HG02610 (cell line): ENCODE measurements at regions not wholly inside any gene's neighbourhood (a gene's known extent, or its start where the extent isn't known, plus 50 kb on each side); places are given as distances from the start of the nearest gene placed in this dataset.
A peak's percentile ranks its signal among the peaks of the same experiment; 100 is the strongest.

Experiments
- ATAC-seq: cut with Tn5 transposase; IDR thresholded peaks from one replicate; pipeline ENCODE4 v1.9.1; 2021; ENCODE audit warnings: mild to moderate bottlenecking, moderate library complexity; ENCODE audit not compliant: unreplicated experiment

DNA sequence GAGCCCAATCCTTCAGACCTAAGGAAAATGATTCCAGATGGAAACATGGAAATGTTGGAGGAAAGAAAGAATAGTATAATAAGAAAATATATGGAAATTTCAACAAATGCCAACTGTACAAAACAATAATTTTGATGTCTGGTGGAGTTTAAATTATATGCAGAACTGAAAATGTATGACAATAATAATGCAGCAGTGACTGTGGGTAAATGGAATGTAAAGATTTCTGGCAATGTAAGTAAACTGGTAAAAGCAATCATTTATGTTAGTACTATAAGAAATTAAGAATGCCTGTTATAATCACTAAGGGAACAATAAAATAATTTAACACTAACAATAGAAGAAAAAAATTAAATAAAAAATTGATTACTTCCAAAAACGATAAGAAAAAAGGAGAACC is 89.0 kb downstream of the EDN1 start:
- ATAC-seq = no peak

GRCh38 chr6:12381587-12381986 is 91.4 kb downstream of the EDN1 start:
- ATAC-seq = no peak

- ATAC-seq = peak; percentile 87
These were observed 93.3 kb downstream of the EDN1 start for GRCh38 chr6:12383448-12383847.

GRCh38 chr6:12384357-12384912 is 94.3 kb downstream of the EDN1 start:
- ATAC-seq = no peak

DNA sequence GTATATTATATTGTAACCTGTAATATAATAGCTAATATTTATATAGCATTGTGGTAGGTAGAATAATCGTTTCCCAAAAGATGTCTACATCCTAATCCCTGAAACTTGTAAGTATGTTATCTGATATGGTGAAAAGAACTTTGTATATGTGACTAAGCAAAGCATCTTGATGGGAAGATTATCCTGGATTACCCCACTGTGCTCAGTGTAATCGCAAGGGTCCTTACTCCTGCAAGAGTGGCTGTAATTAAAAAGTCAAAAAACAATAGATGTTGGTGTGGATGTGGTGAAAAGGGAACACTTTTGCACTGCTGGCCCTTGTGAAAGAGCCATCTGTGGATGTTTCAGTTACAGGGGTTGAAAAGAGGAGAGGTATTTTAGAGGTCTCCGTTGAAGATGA is 95.2 kb downstream of the EDN1 start:
- ATAC-seq = no peak

DNA sequence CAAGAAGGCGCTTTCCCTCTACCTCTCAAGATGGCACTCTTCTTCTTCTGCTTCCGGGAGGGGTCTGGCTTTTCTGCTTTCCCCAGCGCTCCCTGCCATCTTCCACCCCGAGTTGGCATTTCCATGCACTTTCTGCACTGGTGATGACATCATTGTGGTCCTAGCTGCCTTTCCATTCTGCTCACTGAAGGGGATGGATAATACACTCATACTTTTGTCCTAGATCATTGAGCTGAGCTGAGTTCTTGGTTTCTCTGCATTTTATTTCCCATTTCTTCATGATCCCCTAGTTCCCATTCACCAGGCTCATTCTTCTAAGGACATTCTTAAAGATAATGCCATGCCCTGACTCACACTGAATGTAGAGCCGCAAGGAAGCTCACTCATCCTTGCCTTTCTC is 96.7 kb downstream of the EDN1 start:
- no peak for ATAC-seq

GRCh38 chr6:12391472-12391871 is 101.3 kb downstream of the EDN1 start:
- no peak for ATAC-seq

- no peak for ATAC-seq
These were observed 102.3 kb downstream of the EDN1 start for GRCh38 chr6:12392490-12392889.

DNA sequence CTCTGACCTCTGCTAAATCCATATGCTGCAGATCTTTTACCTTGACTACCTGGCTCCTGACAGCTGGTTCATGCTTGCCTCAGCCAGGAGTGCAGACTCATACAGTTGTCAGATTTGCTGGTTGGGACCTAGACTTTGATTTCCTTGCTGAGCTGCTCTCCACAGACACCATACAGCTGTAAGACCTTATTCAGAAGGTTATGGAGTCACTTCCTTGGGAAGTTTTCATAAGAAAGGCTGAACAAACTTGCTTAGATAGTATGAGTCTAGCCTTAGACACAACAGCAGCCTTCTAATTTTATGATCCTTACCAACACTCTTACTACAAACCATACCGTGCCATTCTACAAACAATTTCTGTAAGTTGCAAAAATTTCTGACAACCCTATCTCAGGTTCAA is 102.9 kb downstream of the EDN1 start:
- ATAC-seq = no peak

DNA sequence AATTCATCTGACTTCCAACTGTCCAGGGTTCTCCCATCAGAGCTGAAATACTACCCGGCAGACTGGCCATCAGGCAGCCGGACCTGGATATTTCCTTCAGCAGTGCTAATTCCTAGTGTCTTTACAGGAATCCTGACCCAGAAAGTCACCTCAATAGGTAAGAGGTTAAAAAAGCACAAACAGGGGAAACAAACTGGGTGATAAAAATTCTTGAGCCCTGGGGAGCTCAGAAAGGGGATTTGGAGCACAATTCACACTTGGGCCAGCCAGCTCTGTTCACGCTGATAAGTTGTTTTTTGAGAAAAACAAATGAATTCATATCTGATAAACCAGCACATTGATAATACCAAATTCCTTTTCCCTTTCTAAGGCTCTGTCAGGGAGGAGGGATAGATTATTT is 104.0 kb downstream of the EDN1 start:
- no peak for ATAC-seq

DNA sequence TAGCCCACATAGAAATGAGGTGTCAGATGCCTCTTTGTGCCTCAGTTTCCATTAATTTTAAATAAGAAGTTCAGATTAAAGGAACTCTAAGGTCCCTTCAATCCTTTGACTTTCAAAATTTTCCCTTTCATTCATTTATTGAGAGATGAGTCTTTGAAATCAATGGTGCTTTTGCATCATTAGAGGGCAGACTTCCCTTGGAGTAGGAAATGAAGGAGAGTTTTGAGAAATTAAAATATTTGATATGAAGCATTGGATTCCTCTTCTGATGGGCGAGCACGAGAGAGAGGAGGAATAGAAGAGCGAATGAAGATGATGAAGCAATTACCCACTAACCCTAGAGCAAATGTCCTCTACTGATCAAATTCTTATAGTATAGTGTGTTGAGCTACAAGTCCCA is 105.7 kb downstream of the EDN1 start:
- ATAC-seq = no peak

- no peak for ATAC-seq
These were observed 111.0 kb downstream of the EDN1 start for GRCh38 chr6:12401200-12401599.

- no peak for ATAC-seq
These were observed 113.2 kb downstream of the EDN1 start for GRCh38 chr6:12403201-12403826.

DNA sequence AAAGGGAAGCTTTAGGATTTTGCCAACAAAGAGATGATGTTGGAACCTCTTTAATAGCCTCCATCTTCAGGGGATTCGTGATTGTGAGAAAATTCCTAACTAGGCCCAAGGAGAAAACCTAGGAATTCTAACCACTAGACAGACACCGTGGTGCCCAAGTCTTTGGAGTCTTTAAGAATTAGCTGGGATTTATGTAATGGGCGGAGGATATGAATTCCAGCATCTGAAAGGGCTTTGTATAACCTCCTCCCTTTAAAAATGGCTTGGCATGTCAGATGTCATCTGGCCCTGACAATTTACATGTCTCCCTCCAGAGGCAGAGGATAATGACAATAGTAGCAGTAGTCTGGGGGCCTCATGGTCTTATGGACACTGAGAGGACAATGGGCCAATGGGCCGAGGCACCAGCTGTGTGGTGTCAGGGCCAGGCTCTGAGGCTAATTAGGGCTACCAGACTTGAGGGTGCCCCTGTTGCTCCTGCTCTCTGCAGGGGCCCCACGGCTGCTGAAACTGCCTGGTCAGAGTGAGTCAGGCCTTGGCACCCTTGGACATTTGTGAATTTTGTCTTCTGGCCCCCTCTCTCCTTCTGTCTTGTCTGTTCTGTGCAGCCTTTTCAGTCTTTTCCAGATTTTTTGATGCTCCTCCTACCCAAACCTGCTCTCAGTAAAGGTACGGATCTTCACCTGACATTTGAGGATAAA is 113.9 kb downstream of the EDN1 start:
- no peak for ATAC-seq

- no peak for ATAC-seq
These were observed 114.5 kb downstream of the EDN1 start for GRCh38 chr6:12404651-12405050.

DNA sequence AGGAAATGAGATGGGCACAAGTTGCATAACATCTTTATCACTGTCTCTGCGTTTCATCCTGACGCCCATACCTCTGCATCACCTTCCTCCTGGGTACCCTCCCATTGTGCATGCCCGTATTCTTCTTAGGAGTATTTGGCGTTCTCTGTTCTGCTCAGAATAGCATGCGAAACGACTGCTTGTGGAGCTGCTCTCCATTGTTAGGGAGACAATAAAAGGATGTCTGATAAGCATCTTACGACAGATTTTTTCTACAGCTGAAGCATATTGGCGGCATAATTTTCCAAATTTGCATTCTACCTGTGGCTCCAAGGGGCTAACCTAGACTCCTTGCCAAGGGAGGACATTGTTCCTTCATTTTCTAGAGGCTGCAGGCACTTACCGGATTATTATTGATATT is 118.6 kb downstream of the EDN1 start:
- ATAC-seq = no peak

- ATAC-seq = no peak
These were observed 120.8 kb downstream of the EDN1 start for GRCh38 chr6:12410946-12411345.

- ATAC-seq = no peak
These were observed 124.0 kb downstream of the EDN1 start for GRCh38 chr6:12414096-12414675.

DNA sequence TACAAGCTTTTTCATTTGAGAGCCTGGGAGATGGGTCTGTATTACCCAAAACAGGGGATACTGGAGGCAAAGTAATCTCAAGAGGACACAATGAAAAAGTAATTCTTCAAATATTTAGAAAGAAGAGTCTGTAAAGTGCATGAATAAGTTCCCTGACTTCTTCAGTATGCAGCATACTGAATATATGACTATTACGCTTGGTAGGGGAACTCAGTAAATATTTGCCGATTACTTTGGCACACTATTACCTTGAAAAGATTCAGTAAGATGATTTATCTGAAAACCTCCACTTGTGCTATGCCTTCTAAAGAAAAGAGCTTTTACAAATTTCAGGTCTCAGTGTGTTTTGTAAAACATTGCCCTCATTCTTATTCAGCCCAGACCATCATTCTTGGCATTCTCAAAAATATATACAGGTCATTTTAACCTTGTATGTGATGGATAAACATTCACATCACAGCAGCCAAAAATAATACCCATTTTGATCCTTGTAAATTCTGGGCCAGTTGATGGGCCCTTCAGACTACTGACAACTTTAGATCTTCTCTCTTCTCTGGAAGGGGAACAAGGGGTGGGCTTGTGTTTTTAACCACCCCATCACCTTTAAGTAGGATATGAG is 125.9 kb downstream of the EDN1 start:
- ATAC-seq = no peak

GRCh38 chr6:12417191-12417590 is 127.0 kb downstream of the EDN1 start:
- no peak for ATAC-seq

DNA sequence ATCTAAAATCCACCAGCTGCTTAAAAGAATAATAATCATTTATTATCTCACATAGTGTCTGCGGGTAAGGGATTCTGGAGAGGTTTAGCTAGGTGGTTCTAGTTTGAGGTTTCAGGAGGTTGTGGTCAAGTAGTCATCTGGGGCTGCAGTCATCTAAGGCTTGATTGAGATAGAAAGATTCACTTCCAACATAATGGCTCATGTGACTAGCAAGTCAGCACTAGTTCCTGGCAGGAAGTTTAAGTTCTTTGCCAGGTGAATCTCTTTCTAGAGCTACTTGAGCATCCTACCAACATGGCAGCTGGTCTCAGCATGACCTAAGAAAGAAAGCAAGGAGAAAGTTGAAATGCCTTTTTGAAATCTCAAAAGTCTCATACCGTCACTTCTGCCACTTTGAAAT is 128.8 kb downstream of the EDN1 start:
- no peak for ATAC-seq
